ENCODE measurements at regions not wholly inside any gene's neighbourhood (a gene's known extent, or its start where the extent isn't known, plus 50 kb on each side); places are given as distances from the start of the nearest gene placed in this dataset.

DNA sequence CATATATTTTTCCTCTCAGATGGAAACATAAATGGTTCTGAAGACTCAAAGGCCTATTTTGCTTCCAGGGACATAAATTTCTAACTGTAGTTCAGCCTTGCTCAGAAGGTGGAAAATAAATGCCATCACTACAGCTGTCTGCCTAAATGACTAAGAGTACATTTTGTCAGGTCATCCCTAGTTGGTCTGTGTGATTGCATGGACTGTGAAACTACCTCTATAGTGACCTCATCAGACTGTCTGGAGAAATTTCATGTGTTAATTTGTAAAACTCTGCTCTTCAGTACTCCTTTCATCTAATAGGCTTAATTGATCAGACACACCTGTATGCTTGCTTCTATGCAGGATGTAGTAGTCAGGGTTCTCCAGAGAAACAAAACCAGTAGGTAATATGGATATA lies 886.9 kb downstream of the AMY1C start:
- DNase-seq, result no peak
- Histone ChIP-seq H3K4me1 (ENCODE audit: control insufficient read depth in 1 of 2, insufficient read depth in 2 of 2, low read length in 2 of 2) (no peaks in the 10 kb centered on the region), H2AFZ (ENCODE audit: insufficient read depth, low read depth, low read length, poor library complexity, severe bottlenecking) (no peak overlapping the region), H4K20me1 (ENCODE audit: insufficient read depth, low read length) (no peaks in the 10 kb centered on the region), H3K9me3 (replicated peaks in 1 of 2; ENCODE audit: control insufficient read depth in 1 of 2, insufficient read depth in 1 of 2, low read length in 2 of 2) (no peaks in the 10 kb centered on the region), H3K4me3 (replicated peaks in 1 of 3; ENCODE audit: low read depth in 2 of 3, low read length in 3 of 3) (no peak overlapping the region), H3K4me2 (replicated peaks; ENCODE audit: extremely low read depth, low read length, poor library complexity, severe bottlenecking) (no peak overlapping the region), H3K79me2 (ENCODE audit: insufficient read depth, low read length) (no peaks in the 10 kb centered on the region), H3K9ac (ENCODE audit: insufficient read depth, low read length, poor library complexity, severe bottlenecking) (no peak overlapping the region), H3K27me3 (ENCODE audit: control insufficient read depth in 2 of 2, insufficient read depth in 2 of 2, low read length in 2 of 2) (no peaks in the 10 kb centered on the region), H3K27ac (ENCODE audit: low read depth in 1 of 2, low read length in 2 of 2) (no peak overlapping the region), H3K36me3 (replicated peaks in 1 of 2; ENCODE audit: control insufficient read depth in 1 of 2, insufficient read depth in 2 of 2, low read length in 2 of 2) (no peaks in the 10 kb centered on the region)
- intact Hi-C loops (cut with micrococcal nuclease), result no loop called here
- H3K4me3 Mint-ChIP-seq, result no peak overlapping the region
- TF ChIP-seq, protein P1, sequence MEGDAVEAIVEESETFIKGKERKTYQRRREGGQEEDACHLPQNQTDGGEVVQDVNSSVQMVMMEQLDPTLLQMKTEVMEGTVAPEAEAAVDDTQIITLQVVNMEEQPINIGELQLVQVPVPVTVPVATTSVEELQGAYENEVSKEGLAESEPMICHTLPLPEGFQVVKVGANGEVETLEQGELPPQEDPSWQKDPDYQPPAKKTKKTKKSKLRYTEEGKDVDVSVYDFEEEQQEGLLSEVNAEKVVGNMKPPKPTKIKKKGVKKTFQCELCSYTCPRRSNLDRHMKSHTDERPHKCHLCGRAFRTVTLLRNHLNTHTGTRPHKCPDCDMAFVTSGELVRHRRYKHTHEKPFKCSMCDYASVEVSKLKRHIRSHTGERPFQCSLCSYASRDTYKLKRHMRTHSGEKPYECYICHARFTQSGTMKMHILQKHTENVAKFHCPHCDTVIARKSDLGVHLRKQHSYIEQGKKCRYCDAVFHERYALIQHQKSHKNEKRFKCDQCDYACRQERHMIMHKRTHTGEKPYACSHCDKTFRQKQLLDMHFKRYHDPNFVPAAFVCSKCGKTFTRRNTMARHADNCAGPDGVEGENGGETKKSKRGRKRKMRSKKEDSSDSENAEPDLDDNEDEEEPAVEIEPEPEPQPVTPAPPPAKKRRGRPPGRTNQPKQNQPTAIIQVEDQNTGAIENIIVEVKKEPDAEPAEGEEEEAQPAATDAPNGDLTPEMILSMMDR (IDR thresholded peaks at IDR 0.05), result no peak
- H3K27me3 Mint-ChIP-seq (ENCODE audit: low read depth in 3 of 3), result peaks cover 0 to 1% (median 0%) of the 10 kb centered on the region in 3 donors
- H3K36me3 Mint-ChIP-seq, result no peaks in the 10 kb centered on the region
- H3K9me3 Mint-ChIP-seq, result peaks cover 0 to 2% (median 0%) of the 10 kb centered on the region in 7 donors
- H3K27ac Mint-ChIP-seq, result no peak overlapping the region
- H3K4me1 Mint-ChIP-seq, result no peaks in the 10 kb centered on the region

DNA sequence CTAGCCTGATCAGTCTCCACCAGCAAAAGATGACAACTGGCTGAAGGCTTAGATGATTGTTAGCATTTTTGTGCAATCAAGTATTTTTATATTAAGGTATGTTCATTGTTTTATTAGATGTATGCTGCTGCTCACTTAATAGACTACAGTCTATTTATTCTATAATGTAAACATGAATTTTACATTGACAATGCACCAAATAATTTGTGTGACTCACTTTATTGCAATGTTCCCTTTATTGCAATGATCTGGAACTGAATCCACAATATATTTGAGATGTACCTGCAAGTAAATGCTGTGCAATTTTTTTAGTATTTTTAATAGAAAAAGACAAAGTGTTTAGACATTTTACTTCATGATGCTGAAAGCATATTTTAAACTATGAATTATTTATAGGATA lies 896.5 kb downstream of the AMY1C start:
- H4K20me1 ChIP-seq (ENCODE audit: insufficient read depth, low read length), result no peaks in the 10 kb centered on the region
- H3K9me3 ChIP-seq (replicated peaks in 1 of 2; ENCODE audit: control insufficient read depth in 1 of 2, insufficient read depth in 1 of 2, low read length in 2 of 2), result no peaks in the 10 kb centered on the region
- no peak overlapping the region for H2AFZ ChIP-seq (ENCODE audit: insufficient read depth, low read depth, low read length, poor library complexity, severe bottlenecking)
- H3K4me3 ChIP-seq (replicated peaks in 1 of 3; ENCODE audit: low read depth in 2 of 3, low read length in 3 of 3), result no peak overlapping the region
- H3K27me3 ChIP-seq (ENCODE audit: control insufficient read depth in 2 of 2, insufficient read depth in 2 of 2, low read length in 2 of 2), result no peaks in the 10 kb centered on the region
- Mint-ChIP-seq H3K9me3 (no peaks in the 10 kb centered on the region), H3K27ac (no peak overlapping the region), H3K4me1 (no peaks in the 10 kb centered on the region), H3K36me3 (no peaks in the 10 kb centered on the region), H3K27me3 (ENCODE audit: low read depth in 3 of 3) (no peaks in the 10 kb centered on the region), H3K4me3 (no peak overlapping the region)
- no peaks in the 10 kb centered on the region for H3K79me2 ChIP-seq (ENCODE audit: insufficient read depth, low read length)
- no peaks in the 10 kb centered on the region for H3K36me3 ChIP-seq (replicated peaks in 1 of 2; ENCODE audit: control insufficient read depth in 1 of 2, insufficient read depth in 2 of 2, low read length in 2 of 2)
- no peak overlapping the region for H3K27ac ChIP-seq (ENCODE audit: low read depth in 1 of 2, low read length in 2 of 2)
- no peak overlapping the region for H3K9ac ChIP-seq (ENCODE audit: insufficient read depth, low read length, poor library complexity, severe bottlenecking)
- TF ChIP-seq, protein P1 (IDR thresholded peaks at IDR 0.05), result no peak
- no peak for DNase-seq
- no peaks in the 10 kb centered on the region for H3K4me1 ChIP-seq (ENCODE audit: control insufficient read depth in 1 of 2, insufficient read depth in 2 of 2, low read length in 2 of 2)
- H3K4me2 ChIP-seq (replicated peaks; ENCODE audit: extremely low read depth, low read length, poor library complexity, severe bottlenecking), result no peak overlapping the region
- intact Hi-C loops (cut with micrococcal nuclease), result no loop called here
